ENCODE measurements at regions not wholly inside any gene's neighbourhood (a gene's known extent, or its start where the extent isn't known, plus 50 kb on each side); places are given as distances from the start of the nearest gene placed in this dataset.
"Not testable (repeated sequence)": the region's sequence is repeated elsewhere in the genome, so short reads cannot be mapped to it uniquely, and the experiment has no call there.

- DNase-seq: no peak
These were observed 84.0 kb upstream of the LRFN2 start for GRCh38 chr6:40671001-40671693.

- DNase-seq: no peak
These were observed 82.2 kb upstream of the LRFN2 start for GRCh38 chr6:40669343-40669742.

DNA sequence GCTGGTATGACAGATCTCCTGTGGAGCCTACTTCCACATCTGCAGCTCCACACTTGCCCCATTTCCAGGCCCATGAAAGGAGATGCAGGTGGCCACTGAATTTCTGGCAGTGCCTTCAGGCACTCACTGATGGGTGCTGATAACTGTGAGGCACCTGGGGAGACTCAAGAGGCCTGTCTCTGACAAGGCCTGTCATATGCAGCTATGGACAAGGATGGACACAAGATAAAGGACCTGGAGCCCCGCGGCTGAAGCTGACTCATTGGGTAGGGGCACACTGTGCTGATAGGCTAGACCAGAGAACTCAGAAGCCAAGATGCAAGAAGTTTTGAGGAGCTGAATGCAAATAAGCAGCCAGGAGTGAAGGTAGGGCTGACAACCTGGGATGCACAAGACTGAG is 81.0 kb upstream of the LRFN2 start:
- no peak for DNase-seq

GRCh38 chr6:40666530-40666929 is 79.4 kb upstream of the LRFN2 start:
- DNase-seq: no peak

GRCh38 chr6:40661726-40662125 is 74.6 kb upstream of the LRFN2 start:
- DNase-seq: no peak

DNA sequence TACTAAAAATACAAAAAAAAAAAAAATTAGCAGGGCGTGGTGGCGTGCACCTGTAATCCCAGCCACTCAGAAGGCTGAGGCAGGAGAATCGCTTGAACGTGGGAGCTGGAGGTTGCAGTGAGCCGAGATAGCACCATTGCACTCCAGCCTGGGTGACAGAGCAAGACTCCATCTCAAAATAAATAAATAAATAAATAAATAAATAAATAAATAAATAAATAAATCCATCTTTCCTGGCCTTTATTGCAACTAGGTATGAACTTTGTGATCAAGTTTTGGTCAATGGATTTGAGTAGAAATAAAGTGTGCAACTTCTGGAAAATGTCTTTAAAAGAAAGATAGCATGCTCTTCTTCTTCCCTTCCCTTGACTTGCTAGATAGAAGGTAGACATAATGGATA is 69.6 kb upstream of the LRFN2 start:
- not testable (repeated sequence) for DNase-seq

GRCh38 chr6:40654828-40655227 is 67.7 kb upstream of the LRFN2 start:
- no peak for DNase-seq

- DNase-seq: no peak
These were observed 57.9 kb upstream of the LRFN2 start for GRCh38 chr6:40645043-40645442.

- DNase-seq: no peak
These were observed 55.7 kb upstream of the LRFN2 start for GRCh38 chr6:40642837-40643236.

- no peak for DNase-seq
These were observed 55.0 kb upstream of the LRFN2 start for GRCh38 chr6:40642190-40642589.

GRCh38 chr6:40640599-40641227 is 53.5 kb upstream of the LRFN2 start:
- DNase-seq: no peak
